ENCODE measurements at regions not wholly inside any gene's neighbourhood (a gene's known extent, or its start where the extent isn't known, plus 50 kb on each side); places are given as distances from the start of the nearest gene placed in this dataset.

GRCh38 chr5:62742207-62742606 is 163.6 kb downstream of the LRRC70 start:
- no peak for TF ChIP-seq CTCF (conservative IDR thresholded peaks at IDR 0.05; ENCODE audit: low read depth, low read length)
- no peak for DNase-seq (ENCODE audit: low read depth)

GRCh38 chr5:62741761-62742160 is 163.1 kb downstream of the LRRC70 start:
- no peak for TF ChIP-seq CTCF (conservative IDR thresholded peaks at IDR 0.05; ENCODE audit: low read depth, low read length)
- no peak for DNase-seq (ENCODE audit: low read depth)
- no peak overlapping the region for H3K4me3 ChIP-seq (ENCODE audit: low read depth, low read length)

More at GRCh38 chr5:62742207-62742606, 163.6 kb downstream of the LRRC70 start:
- no peak overlapping the region for H3K4me3 ChIP-seq (ENCODE audit: low read depth, low read length)

GRCh38 chr5:62737766-62738165 is 159.1 kb downstream of the LRRC70 start:
- no peak for DNase-seq (ENCODE audit: low read depth)
- no peak for TF ChIP-seq CTCF (conservative IDR thresholded peaks at IDR 0.05; ENCODE audit: low read depth, low read length)
- no peak overlapping the region for H3K4me3 ChIP-seq (ENCODE audit: low read depth, low read length)

- H3K4me3 ChIP-seq (ENCODE audit: low read depth, low read length), result no peak overlapping the region
- no peak for TF ChIP-seq CTCF (conservative IDR thresholded peaks at IDR 0.05; ENCODE audit: low read depth, low read length)
- peak; percentile 10 for DNase-seq (ENCODE audit: low read depth)
Measured at GRCh38 chr5:62732677-62733121, 154.1 kb downstream of the LRRC70 start.

- DNase-seq (ENCODE audit: low read depth), result no peak
- TF ChIP-seq CTCF (conservative IDR thresholded peaks at IDR 0.05; ENCODE audit: low read depth, low read length), result no peak
- H3K4me3 ChIP-seq (ENCODE audit: low read depth, low read length), result no peak overlapping the region
Measured at GRCh38 chr5:62731022-62731421, 152.4 kb downstream of the LRRC70 start.

GRCh38 chr5:62729675-62730074 is 151.1 kb downstream of the LRRC70 start:
- DNase-seq (ENCODE audit: low read depth), result no peak
- no peak overlapping the region for H3K4me3 ChIP-seq (ENCODE audit: low read depth, low read length)
- TF ChIP-seq CTCF (conservative IDR thresholded peaks at IDR 0.05; ENCODE audit: low read depth, low read length), result no peak

- no peak for TF ChIP-seq CTCF (conservative IDR thresholded peaks at IDR 0.05; ENCODE audit: low read depth, low read length)
- no peak overlapping the region for H3K4me3 ChIP-seq (ENCODE audit: low read depth, low read length)
- no peak for DNase-seq (ENCODE audit: low read depth)
Measured at GRCh38 chr5:62727861-62728260, 149.2 kb downstream of the LRRC70 start.

Measured in choroid plexus epithelial cell (primary cell).